Endodermal cell (in vitro differentiated cells): ENCODE measurements at regions not wholly inside any gene's neighbourhood (a gene's known extent, or its start where the extent isn't known, plus 50 kb on each side); places are given as distances from the start of the nearest gene placed in this dataset.

Source experiments
- DNase-seq: peaks from one replicate; pipeline ENCODE4 v3.0.0-alpha.2; 2017
- H3K27ac ChIP-seq: 2 replicates; pipeline ENCODE4 v1.5.1; 2013; ENCODE audit warnings: mild to moderate bottlenecking, low read depth, low read length, moderate library complexity
- H3K27me3 ChIP-seq: 2 replicates; pipeline ENCODE4 v1.6.1; 2013; ENCODE audit warnings: mild to moderate bottlenecking, low read length, moderate library complexity; ENCODE audit not compliant: insufficient read depth, control insufficient read depth, poor library complexity, severe bottlenecking
- H3K36me3 ChIP-seq: 2 replicates; pipeline ENCODE4 v1.7.0; 2013; ENCODE audit warnings: mild to moderate bottlenecking, low read length, moderate library complexity; ENCODE audit not compliant: control insufficient read depth, insufficient read depth
- H3K4me1 ChIP-seq: one replicate; pipeline ENCODE4 v1.7.0; 2013; ENCODE audit warnings: low read length; ENCODE audit not compliant: control insufficient read depth, insufficient read depth
- H3K4me3 ChIP-seq: 2 replicates; pipeline ENCODE4 v1.5.1; 2013; ENCODE audit warnings: mild to moderate bottlenecking, low read length, moderate library complexity
- H3K9ac ChIP-seq: 2 replicates; pipeline ENCODE4 v1.6.1; 2013; ENCODE audit warnings: mild to moderate bottlenecking, low read length, moderate library complexity; ENCODE audit not compliant: poor library complexity, severe bottlenecking; ENCODE audit errors: extremely low read depth
- H3K9me3 ChIP-seq: 2 replicates; pipeline ENCODE4 v1.6.1; 2013; ENCODE audit warnings: mild to moderate bottlenecking, low read length, moderate library complexity; ENCODE audit not compliant: control insufficient read depth
- H3K27ac Mint-ChIP-seq: 2 replicates; pipeline ENCODE4 v1.8.0; 2020; ENCODE audit warnings: mixed read lengths
- H3K27me3 Mint-ChIP-seq: 2 replicates; pipeline ENCODE4 v1.8.0; 2021; ENCODE audit warnings: mild to moderate bottlenecking, mixed read lengths; ENCODE audit not compliant: insufficient read depth
- H3K36me3 Mint-ChIP-seq: 2 replicates; pipeline ENCODE4 v1.8.0; 2020; ENCODE audit warnings: low read depth, mixed read lengths
- H3K4me1 Mint-ChIP-seq: 2 replicates; pipeline ENCODE4 v1.8.0; 2020; ENCODE audit warnings: mixed read lengths
- H3K4me3 Mint-ChIP-seq: 2 replicates; pipeline ENCODE4 v1.8.0; 2020; ENCODE audit warnings: mild to moderate bottlenecking, moderate library complexity, mixed read lengths
- H3K9me3 Mint-ChIP-seq: 2 replicates; pipeline ENCODE4 v1.8.0; 2020; ENCODE audit warnings: mild to moderate bottlenecking, mixed read lengths
- CTCF ChIP-seq: fragments of 200-600 bp; sonication (generic); conservative IDR thresholded peaks from 2 replicates; pipeline ENCODE4 v1.5.0; 2021; ENCODE audit warnings: antibody characterized with exemption, mild to moderate bottlenecking
- WGBS, 2 experiments: methylation state at CpG; one replicate each; pipeline versions ENCODE4 v1.1.5 to v1.1.7; 2013; ENCODE audit warnings: missing lambda C conversion rate in 2 of 2, mixed read lengths in 1 of 2; ENCODE audit not compliant: insufficient coverage in 1 of 2, insufficient read length in 1 of 2; 5-methylcytosine and 5-hydroxymethylcytosine counted together

GRCh38 chr18:67618061-67618460 lies 101.5 kb upstream of the DSEL start:
- Histone ChIP-seq H3K4me3 (no peak overlapping the region), H3K4me1 (peaks cover 3% of the 10 kb centered on the region), H3K9me3 (peaks cover 4% of the 10 kb centered on the region), H3K27me3 (no peaks in the 10 kb centered on the region), H3K36me3 (no peaks in the 10 kb centered on the region), H3K9ac (no peak overlapping the region), H3K27ac (no peak overlapping the region)
- Mint-ChIP-seq H3K27me3 (no peaks in the 10 kb centered on the region), H3K4me1 (peaks cover 13% of the 10 kb centered on the region), H3K27ac (no peak overlapping the region), H3K9me3 (no peaks in the 10 kb centered on the region), H3K4me3 (no peak overlapping the region), H3K36me3 (no peaks in the 10 kb centered on the region)
- DNase-seq: no peak
- no peak for TF ChIP-seq CTCF
- 95% methylated on average over 4 of the region's 4 CpGs for WGBS, 2 experiments

- Mint-ChIP-seq H3K36me3 (no peaks in the 10 kb centered on the region), H3K9me3 (peaks cover 4% of the 10 kb centered on the region), H3K4me3 (no peak overlapping the region), H3K27me3 (no peaks in the 10 kb centered on the region), H3K27ac (no peak overlapping the region), H3K4me1 (peaks cover 13% of the 10 kb centered on the region)
- Histone ChIP-seq H3K27me3 (no peaks in the 10 kb centered on the region), H3K4me3 (no peak overlapping the region), H3K9me3 (peaks cover 4% of the 10 kb centered on the region), H3K4me1 (peaks cover 3% of the 10 kb centered on the region), H3K36me3 (no peaks in the 10 kb centered on the region), H3K9ac (no peak overlapping the region), H3K27ac (no peak overlapping the region)
- no peak for DNase-seq
- WGBS, 2 experiments: 98 to 100% methylated on average over 1 to 3 of the region's 3 CpGs
- no peak for TF ChIP-seq CTCF
These were observed 99.4 kb upstream of the DSEL start for GRCh38 chr18:67615876-67616275.

- WGBS, 2 experiments: 94% methylated on average over 5 of the region's 5 CpGs; no CpG with 5 or more reads in 1 of the 2 experiments
- H3K27ac Mint-ChIP-seq: peak overlapping the region; percentile 50
These were observed 97.2 kb upstream of the DSEL start for GRCh38 chr18:67613731-67614130.

More at GRCh38 chr18:67613731-67614130, 97.2 kb upstream of the DSEL start:
- no peak for TF ChIP-seq CTCF
- no peak overlapping the region for H3K4me3 Mint-ChIP-seq
- H3K9me3 Mint-ChIP-seq: peaks cover 4% of the 10 kb centered on the region
- no peak overlapping the region for H3K9ac ChIP-seq
- H3K9me3 ChIP-seq: peaks cover 4% of the 10 kb centered on the region
- DNase-seq: no peak
- peaks cover 13% of the 10 kb centered on the region for H3K4me1 Mint-ChIP-seq
- H3K27me3 Mint-ChIP-seq: no peaks in the 10 kb centered on the region
- no peaks in the 10 kb centered on the region for H3K36me3 Mint-ChIP-seq
- H3K4me3 ChIP-seq: no peak overlapping the region
- H3K27ac ChIP-seq: no peak overlapping the region
- H3K27me3 ChIP-seq: no peaks in the 10 kb centered on the region
- peaks cover 3% of the 10 kb centered on the region for H3K4me1 ChIP-seq
- no peaks in the 10 kb centered on the region for H3K36me3 ChIP-seq
